Lung (tissue), 11 donors: ENCODE measurements at regions not wholly inside any gene's neighbourhood (a gene's known extent, or its start where the extent isn't known, plus 50 kb on each side); places are given as distances from the start of the nearest gene placed in this dataset.

Experiments
- ATAC-seq: fragments of 200-7000 bp; cut with Tn5 transposase; one replicate; pipeline ENCODE4 v1.9.1; 2020; ENCODE audit warnings: moderate number of reproducible peaks; ENCODE audit not compliant: insufficient read depth, low FRiP score
- DNase-seq, 3 donors: peaks; one replicate each; pipeline ENCODE4 v3.0.0-alpha.2; 2013 to 2017
- H3K27ac ChIP-seq, 2 donors: one replicate each; pipeline ENCODE4 v1.5.1; 2013; ENCODE audit warnings: mild to moderate bottlenecking in 2 of 2, moderate library complexity in 2 of 2, control low read depth in 1 of 2, inconsistent platforms in 1 of 2, low read depth in 1 of 2, low read length in 1 of 2
- H3K27me3 ChIP-seq, 3 donors: one replicate each; pipeline ENCODE4 v1.5.1; 2013; ENCODE audit warnings: low read length in 2 of 3; ENCODE audit not compliant: control insufficient read depth in 3 of 3, insufficient read depth in 3 of 3
- H3K36me3 ChIP-seq, 4 donors: one replicate each; pipeline ENCODE4 v1.5.1; 2013; ENCODE audit warnings: low read length in 4 of 4, mild to moderate bottlenecking in 1 of 4, moderate library complexity in 1 of 4; ENCODE audit not compliant: control insufficient read depth in 4 of 4, insufficient read depth in 4 of 4
- H3K4me1 ChIP-seq, 5 donors: one replicate each; pipeline ENCODE4 v1.5.1; 2013; ENCODE audit warnings: low read length in 5 of 5, mild to moderate bottlenecking in 2 of 5, moderate library complexity in 1 of 5; ENCODE audit not compliant: control insufficient read depth in 5 of 5, insufficient read depth in 5 of 5
- H3K4me3 ChIP-seq: one replicate; pipeline ENCODE4 v1.5.1; 2013; ENCODE audit warnings: mild to moderate bottlenecking, control low read depth, moderate library complexity
- H3K9ac ChIP-seq, 2 donors: one replicate each; pipeline ENCODE4 v1.5.1; 2013; ENCODE audit warnings: low read length in 2 of 2, control low read depth in 1 of 2; ENCODE audit not compliant: insufficient read depth in 1 of 2
- H3K9me3 ChIP-seq, 4 donors: one replicate each; pipeline ENCODE4 v1.5.1; 2013; ENCODE audit warnings: low read length in 3 of 4, mild to moderate bottlenecking in 1 of 4, moderate library complexity in 1 of 4; ENCODE audit not compliant: control insufficient read depth in 4 of 4, insufficient read depth in 3 of 4
- WGBS, 2 donors: extraction: QIAGEN DNeasy Blood & Tissue Kit; methylation state at CpG; one replicate each; pipeline ENCODE4 v1.1.7; 2013; 5-methylcytosine and 5-hydroxymethylcytosine counted together
- TF ChIP-seq, protein P1 (sequence below): IDR thresholded peaks from 2 replicates; pipeline ENCODE4 v1.5.1; 2012; ENCODE audit warnings: mild to moderate bottlenecking; ENCODE audit errors: control extremely low read depth, extremely low read depth
- donor health status: control.
- donor health status: control.
- donor health status: Bipolar disorder and iron deficiency.
- donor health status: healthy.
- donor health status: DM: yes; HTN: yes; CAD: no.

DNA sequence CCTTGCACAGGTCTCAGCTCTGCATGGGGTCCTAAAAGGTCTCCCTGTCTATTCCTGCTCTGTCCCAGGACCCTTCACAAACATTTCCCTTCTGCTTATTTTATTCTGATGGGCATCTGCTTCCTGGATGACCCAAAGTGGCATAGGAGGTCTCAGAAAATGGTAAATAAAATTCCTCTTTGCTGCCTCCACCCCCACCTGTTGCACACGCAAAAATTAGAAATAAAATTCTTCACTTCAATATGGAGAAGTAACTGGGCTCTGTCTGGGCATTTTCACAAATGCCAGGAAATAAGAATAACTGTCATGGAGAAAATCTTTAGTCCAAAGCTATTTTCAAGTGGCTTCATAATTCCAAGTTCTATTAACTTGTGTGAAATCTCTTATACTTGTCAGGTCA is 106.6 kb upstream of the MAP1B start:
- H3K9ac ChIP-seq = no peak overlapping the region
- WGBS, 2 donors = 83 to 88% methylated on average over 1 of the region's 1 CpG
- DNase-seq (no peak), ATAC-seq (no peak)
- H3K27me3 ChIP-seq = no peaks in the 10 kb centered on the region
- H3K4me3 ChIP-seq = no peak overlapping the region
- no peaks in the 10 kb centered on the region for H3K36me3 ChIP-seq
- H3K9me3 ChIP-seq = peaks cover 0 to 3% (median 0%) of the 10 kb centered on the region in 4 donors
- H3K4me1 ChIP-seq = peaks cover 0 to 6% (median 0%) of the 10 kb centered on the region in 5 donors
- TF ChIP-seq, protein P1, sequence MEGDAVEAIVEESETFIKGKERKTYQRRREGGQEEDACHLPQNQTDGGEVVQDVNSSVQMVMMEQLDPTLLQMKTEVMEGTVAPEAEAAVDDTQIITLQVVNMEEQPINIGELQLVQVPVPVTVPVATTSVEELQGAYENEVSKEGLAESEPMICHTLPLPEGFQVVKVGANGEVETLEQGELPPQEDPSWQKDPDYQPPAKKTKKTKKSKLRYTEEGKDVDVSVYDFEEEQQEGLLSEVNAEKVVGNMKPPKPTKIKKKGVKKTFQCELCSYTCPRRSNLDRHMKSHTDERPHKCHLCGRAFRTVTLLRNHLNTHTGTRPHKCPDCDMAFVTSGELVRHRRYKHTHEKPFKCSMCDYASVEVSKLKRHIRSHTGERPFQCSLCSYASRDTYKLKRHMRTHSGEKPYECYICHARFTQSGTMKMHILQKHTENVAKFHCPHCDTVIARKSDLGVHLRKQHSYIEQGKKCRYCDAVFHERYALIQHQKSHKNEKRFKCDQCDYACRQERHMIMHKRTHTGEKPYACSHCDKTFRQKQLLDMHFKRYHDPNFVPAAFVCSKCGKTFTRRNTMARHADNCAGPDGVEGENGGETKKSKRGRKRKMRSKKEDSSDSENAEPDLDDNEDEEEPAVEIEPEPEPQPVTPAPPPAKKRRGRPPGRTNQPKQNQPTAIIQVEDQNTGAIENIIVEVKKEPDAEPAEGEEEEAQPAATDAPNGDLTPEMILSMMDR = no peak
- no peak overlapping the region for H3K27ac ChIP-seq

DNA sequence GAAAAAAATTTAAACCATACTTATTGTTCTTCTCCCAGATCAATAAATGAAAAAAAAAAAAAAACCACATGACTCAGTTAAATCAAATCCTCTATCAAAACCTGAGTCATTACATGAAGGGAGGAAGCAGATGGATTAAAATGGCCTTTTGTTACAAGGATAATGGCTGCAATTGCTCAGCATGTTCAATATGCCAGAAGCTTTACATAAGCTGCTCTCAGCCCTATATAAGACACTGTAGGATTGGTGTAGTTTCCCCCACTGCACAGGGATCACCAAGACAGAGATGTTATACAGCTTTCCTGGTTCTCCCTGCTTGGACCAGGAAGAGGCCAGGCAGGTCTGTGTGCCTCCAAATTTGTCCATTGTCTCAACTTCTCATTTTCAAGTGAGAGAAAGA is 101.6 kb upstream of the MAP1B start:
- DNase-seq = no peak
- Histone ChIP-seq H3K36me3 (no peaks in the 10 kb centered on the region), H3K9ac (no peak overlapping the region), H3K27ac (no peak overlapping the region), H3K4me1 (peaks cover 0 to 6% (median 0%) of the 10 kb centered on the region in 5 donors), H3K4me3 (no peak overlapping the region), H3K27me3 (no peaks in the 10 kb centered on the region), H3K9me3 (no peaks in the 10 kb centered on the region)
- no peak for ATAC-seq
- TF ChIP-seq, protein P1 = no peak

DNA sequence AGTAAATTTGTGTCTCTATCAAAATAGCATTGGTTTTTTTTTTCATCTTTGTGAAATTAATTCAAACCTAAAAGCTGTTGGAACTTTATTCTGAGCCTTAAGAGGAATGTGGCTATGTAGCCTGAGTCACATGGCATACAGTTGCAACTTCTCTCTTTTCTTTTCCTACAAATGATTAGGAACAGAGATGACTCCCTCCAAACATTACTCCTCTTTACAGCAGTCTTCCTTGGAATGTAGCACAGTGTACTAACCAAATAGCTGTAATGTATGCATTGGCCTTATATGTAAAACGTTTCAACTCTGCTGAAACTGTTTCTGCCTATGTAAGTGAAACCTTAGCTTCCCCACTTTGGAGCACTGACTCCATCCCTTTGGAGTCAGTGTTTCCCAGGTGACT is 100.9 kb upstream of the MAP1B start:
- ATAC-seq (no peak), DNase-seq (no peak)
- Histone ChIP-seq H3K4me1 (peaks cover 0 to 9% (median 0%) of the 10 kb centered on the region in 5 donors), H3K27ac (no peak overlapping the region), H3K27me3 (no peaks in the 10 kb centered on the region), H3K4me3 (no peak overlapping the region), H3K9ac (no peak overlapping the region), H3K9me3 (no peaks in the 10 kb centered on the region), H3K36me3 (no peaks in the 10 kb centered on the region)
- WGBS, 2 donors = 26 to 61% methylated on average over 1 of the region's 1 CpG
- TF ChIP-seq, protein P1 = no peak
